Mucosa of descending colon (tissue), 3 donors: ENCODE measurements at regions not wholly inside any gene's neighbourhood (a gene's known extent, or its start where the extent isn't known, plus 50 kb on each side); places are given as distances from the start of the nearest gene placed in this dataset.

Experiments used
- ATAC-seq: fragments of 200-7000 bp; cut with Tn5 transposase; one replicate; pipeline ENCODE4 v1.9.1; 2020; ENCODE audit warnings: mild to moderate bottlenecking, moderate library complexity
- DNase-seq, 3 donors: peaks; one replicate each; pipeline ENCODE4 v3.0.0-alpha.2; 2020
- H3K36me3 ChIP-seq: fragments of 200-600 bp; one replicate; pipeline ENCODE4 v1.8.0; 2021; ENCODE audit warnings: low read depth, mild to moderate bottlenecking
- H3K4me1 ChIP-seq: fragments of 200-600 bp; one replicate; pipeline ENCODE4 v1.8.0; 2021; ENCODE audit warnings: low read depth, mild to moderate bottlenecking
- H3K4me3 ChIP-seq: fragments of 200-600 bp; one replicate; pipeline ENCODE4 v1.8.0; 2021; ENCODE audit warnings: mild to moderate bottlenecking
- H3K9me3 ChIP-seq: fragments of 200-600 bp; one replicate; pipeline ENCODE4 v1.8.0; 2021; ENCODE audit warnings: mild to moderate bottlenecking
- intact Hi-C, 2 donors: fragments of 100-400 bp; cut with DNase I in 1 of 2; cut with micrococcal nuclease in 1 of 2; formaldehyde crosslinking; loops; one replicate each; pipeline versions ENCODE4 v1.11.0 to v1.11.1; 2022; cut with DNase I, micrococcal nuclease
- TF ChIP-seq, protein P1 (sequence below): fragments of 200-600 bp; IDR thresholded peaks from one replicate; pipeline ENCODE4 v1.8.0; 2022; ENCODE audit warnings: antibody characterized with exemption, mild to moderate bottlenecking
- donor health status: DM: no; HTN: no; CAD: no; lungs with moderate emphysema.
- donor health status: DM: no; HTN: no; CAD: no.
- donor health status: DM: no; HTN: yes; CAD: no.

- Histone ChIP-seq H3K4me1 (peaks cover 3% of the 10 kb centered on the region), H3K4me3 (no peak overlapping the region), H3K9me3 (no peaks in the 10 kb centered on the region), H3K36me3 (no peaks in the 10 kb centered on the region)
- intact Hi-C loops, result no loop called here
- DNase-seq (no peak), ATAC-seq (no peak)
- TF ChIP-seq, protein P1, sequence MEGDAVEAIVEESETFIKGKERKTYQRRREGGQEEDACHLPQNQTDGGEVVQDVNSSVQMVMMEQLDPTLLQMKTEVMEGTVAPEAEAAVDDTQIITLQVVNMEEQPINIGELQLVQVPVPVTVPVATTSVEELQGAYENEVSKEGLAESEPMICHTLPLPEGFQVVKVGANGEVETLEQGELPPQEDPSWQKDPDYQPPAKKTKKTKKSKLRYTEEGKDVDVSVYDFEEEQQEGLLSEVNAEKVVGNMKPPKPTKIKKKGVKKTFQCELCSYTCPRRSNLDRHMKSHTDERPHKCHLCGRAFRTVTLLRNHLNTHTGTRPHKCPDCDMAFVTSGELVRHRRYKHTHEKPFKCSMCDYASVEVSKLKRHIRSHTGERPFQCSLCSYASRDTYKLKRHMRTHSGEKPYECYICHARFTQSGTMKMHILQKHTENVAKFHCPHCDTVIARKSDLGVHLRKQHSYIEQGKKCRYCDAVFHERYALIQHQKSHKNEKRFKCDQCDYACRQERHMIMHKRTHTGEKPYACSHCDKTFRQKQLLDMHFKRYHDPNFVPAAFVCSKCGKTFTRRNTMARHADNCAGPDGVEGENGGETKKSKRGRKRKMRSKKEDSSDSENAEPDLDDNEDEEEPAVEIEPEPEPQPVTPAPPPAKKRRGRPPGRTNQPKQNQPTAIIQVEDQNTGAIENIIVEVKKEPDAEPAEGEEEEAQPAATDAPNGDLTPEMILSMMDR, result no peak
Measured at GRCh38 chr13:99907627-99908026, 63.9 kb downstream of the ZIC5 start.

DNA sequence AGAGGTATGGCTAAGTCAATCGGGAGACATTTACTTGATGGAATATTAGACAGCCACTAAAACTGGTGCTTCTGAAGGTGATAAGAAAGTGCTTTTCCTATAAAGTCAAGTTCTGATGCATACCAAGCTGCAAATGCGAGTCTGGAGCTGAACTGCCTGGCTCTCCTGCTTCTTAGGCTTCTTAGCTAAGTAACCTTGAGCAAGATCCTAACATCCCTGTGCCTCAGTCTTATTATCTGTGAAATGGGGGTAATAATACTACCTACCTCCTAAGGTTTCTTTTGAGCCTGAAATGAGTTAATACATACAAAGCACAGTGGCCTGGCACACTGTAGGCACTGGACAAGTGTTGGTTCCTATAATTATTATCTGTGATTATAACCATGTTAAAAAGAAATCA is 64.5 kb downstream of the ZIC5 start:
- ATAC-seq (no peak), DNase-seq (no peak)
- Histone ChIP-seq H3K4me1 (peaks cover 2% of the 10 kb centered on the region), H3K9me3 (no peaks in the 10 kb centered on the region), H3K4me3 (no peak overlapping the region), H3K36me3 (no peaks in the 10 kb centered on the region)
- intact Hi-C loops, result no loop called here
- TF ChIP-seq, protein P1, result no peak

- Histone ChIP-seq H3K36me3 (no peaks in the 10 kb centered on the region), H3K4me3 (no peak overlapping the region), H3K4me1 (no peaks in the 10 kb centered on the region), H3K9me3 (no peaks in the 10 kb centered on the region)
- no peak for ATAC-seq
- TF ChIP-seq, protein P1, result no peak
- DNase-seq, result no peak
- intact Hi-C loops, result no loop called here
Measured at GRCh38 chr13:99905814-99906213, 65.8 kb downstream of the ZIC5 start.

- Histone ChIP-seq H3K9me3 (no peaks in the 10 kb centered on the region), H3K36me3 (no peaks in the 10 kb centered on the region), H3K4me3 (no peak overlapping the region), H3K4me1 (no peaks in the 10 kb centered on the region)
- TF ChIP-seq, protein P1, result no peak
- no peak for DNase-seq
- no peak for ATAC-seq
- intact Hi-C loops, result no loop called here
Measured at GRCh38 chr13:99905224-99905623, 66.3 kb downstream of the ZIC5 start.

DNA sequence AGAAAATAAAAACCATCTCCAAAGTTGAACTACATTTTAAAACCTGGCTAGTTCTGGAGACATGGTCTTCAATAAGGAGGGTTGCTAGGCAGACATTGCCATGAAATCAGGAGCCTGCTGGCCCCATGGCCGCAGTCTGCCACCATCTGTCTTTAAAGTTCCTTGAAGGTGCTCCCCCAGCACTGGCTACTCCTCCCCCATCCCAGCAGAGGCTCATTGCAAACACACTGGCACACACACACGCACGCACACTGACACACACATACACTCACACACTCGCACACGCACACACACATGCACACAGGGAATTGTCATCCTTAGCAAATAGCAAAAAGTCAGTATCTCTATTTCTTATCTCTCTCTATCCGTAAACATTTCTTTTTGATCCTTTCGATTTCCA is 68.4 kb downstream of the ZIC5 start:
- intact Hi-C loops, result no loop called here
- TF ChIP-seq, protein P1, result no peak
- DNase-seq (no peak), ATAC-seq (no peak)
- Histone ChIP-seq H3K36me3 (no peaks in the 10 kb centered on the region), H3K4me1 (no peaks in the 10 kb centered on the region), H3K9me3 (no peaks in the 10 kb centered on the region), H3K4me3 (no peak overlapping the region)

DNA sequence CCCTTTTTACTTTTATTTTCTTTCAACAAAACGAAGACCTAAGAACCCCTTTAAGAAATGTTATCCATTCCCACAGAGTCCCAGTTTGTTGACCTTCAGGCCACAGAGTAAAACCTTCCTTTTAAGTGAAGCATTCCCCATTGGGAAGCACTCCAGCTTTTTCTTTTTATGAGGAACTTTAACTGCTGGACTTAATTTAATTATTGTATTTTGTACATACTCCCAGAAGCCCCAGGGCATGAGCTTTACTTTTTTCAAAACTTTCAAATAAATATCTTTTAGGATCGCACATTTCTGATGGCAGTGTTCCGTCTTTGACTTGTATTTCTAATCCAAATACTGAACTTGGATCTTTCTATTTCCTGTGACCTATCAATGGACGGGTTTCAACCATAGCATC is 68.9 kb downstream of the ZIC5 start:
- TF ChIP-seq, protein P1, result no peak
- no peaks in the 10 kb centered on the region for H3K9me3 ChIP-seq
- ATAC-seq, result no peak
- intact Hi-C loops, result no loop called here
- no peak overlapping the region for H3K4me3 ChIP-seq
- no peaks in the 10 kb centered on the region for H3K36me3 ChIP-seq
- H3K4me1 ChIP-seq, result no peaks in the 10 kb centered on the region
- no peak for DNase-seq
